Stomach (tissue), 4 donors: ENCODE measurements at regions not wholly inside any gene's neighbourhood (a gene's known extent, or its start where the extent isn't known, plus 50 kb on each side); places are given as distances from the start of the nearest gene placed in this dataset.

Source experiments
- CTCF ChIP-seq, 7 experiments: fragments of 450-650 bp in 4 of 7; fragments of 200-600 bp in 3 of 7; sonication (generic) in 3 of 7; IDR thresholded peaks; one replicate each; pipeline ENCODE4 v1.5.1; 2016 to 2019; ENCODE audit warnings: antibody characterized with exemption in 7 of 7, control low read depth in 2 of 7, mild to moderate bottlenecking in 1 of 7
- EP300 ChIP-seq: sonication (generic); formaldehyde crosslinking; IDR thresholded peaks from one replicate; pipeline ENCODE4 v1.6.1; 2017; ENCODE audit warnings: antibody characterized with exemption

- TF ChIP-seq CTCF (IDR thresholded peaks at IDR 0.05) (no peak), EP300 (no peak)
Observed at GRCh38 chr14:97891515-97891914, 1094.3 kb downstream of the VRK1 start.
